Right renal cortex interstitium (tissue), 3 donors: ENCODE measurements at regions not wholly inside any gene's neighbourhood (a gene's known extent, or its start where the extent isn't known, plus 50 kb on each side); places are given as distances from the start of the nearest gene placed in this dataset.

Experiments used
- DNase-seq, 3 donors: peaks; one replicate each; pipeline ENCODE4 v3.0.0-alpha.2; 2013; ENCODE audit warnings: low read depth in 3 of 3, low spot score in 2 of 3

DNA sequence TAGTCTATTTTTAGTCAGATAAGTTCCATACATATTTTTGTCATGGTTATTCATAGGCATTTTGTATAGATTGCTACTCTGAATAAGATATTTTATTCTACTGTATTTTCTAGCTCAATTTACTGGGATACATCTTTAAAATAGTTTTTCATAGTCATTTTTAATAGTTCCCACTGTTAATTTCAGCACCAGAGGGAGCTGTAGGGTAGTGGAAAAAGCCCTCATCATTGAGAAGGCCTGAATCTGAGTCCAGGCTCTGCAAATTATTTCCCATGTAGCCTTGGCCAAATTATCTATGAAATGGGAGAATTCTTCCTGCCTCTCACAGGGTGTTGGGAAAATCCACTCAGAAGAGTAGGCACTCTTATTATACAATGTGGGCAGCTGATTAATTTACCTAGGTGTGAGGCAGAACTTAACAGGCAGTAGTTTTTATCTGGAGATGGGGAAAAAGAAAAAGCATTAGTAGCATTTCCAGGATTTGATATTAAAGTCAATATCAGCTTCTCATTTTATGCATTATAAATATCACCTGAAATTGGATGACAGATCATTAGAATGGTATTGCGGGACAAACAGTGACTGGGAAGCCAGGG lies 102.9 kb upstream of the PAQR3 start:
- peak; percentile 12 to 27 (median 21) for DNase-seq

DNA sequence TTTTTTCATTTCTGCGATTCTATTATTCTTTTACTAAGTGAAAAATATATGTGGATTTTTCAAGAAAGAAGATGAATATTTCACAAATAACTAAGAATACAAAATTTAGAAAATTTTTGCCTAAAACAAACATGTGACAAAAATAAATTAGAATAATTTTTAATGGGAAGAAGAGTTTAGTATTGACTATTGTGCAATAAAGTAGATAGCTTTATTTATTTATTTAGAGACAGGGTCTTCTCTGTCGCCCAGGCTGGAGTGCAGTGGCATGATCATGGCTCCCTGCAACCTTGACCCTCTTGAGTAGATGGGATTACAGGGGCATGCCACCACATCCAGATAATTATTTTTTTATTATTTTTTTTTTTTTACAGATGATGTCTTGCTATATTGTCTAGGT lies 95.3 kb upstream of the PAQR3 start:
- no peak for DNase-seq

DNA sequence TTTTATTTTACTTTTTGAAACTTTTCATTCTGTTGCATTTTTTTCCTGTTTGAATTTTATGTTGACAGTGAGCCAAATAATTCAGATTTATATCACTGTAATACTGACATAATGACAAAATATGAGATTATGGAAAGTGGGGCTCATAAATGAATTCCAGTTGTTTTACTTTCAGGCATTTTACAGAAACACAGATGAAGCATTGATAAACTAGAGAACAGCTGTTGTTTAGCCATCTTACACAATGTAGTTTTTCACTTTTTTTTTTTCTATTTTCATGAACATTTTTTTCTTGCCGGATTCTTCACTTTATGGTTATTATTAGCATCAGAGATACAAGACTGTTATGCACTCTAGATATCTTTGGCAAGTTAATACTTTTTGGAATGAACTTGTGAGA lies 91.7 kb upstream of the PAQR3 start:
- DNase-seq: no peak

DNA sequence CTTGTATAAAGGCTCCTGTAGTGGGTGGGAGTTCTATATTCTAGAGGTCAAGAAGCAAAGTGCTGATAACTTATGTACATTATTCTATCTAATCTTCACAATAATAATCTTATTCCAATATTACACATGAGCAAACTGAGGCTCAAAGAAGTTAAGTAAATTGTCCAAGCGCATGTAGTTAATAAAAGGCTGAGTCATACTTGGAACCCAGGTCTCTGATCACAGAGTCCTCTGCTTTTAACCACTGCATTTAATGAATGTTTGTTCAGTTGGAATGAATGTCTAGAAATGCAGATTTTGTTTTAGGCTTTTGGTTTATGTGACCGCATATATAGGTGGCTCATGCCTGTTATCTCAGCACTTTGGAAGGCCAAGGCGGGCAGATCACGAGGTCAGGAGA lies 88.4 kb upstream of the PAQR3 start:
- DNase-seq: no peak

DNA sequence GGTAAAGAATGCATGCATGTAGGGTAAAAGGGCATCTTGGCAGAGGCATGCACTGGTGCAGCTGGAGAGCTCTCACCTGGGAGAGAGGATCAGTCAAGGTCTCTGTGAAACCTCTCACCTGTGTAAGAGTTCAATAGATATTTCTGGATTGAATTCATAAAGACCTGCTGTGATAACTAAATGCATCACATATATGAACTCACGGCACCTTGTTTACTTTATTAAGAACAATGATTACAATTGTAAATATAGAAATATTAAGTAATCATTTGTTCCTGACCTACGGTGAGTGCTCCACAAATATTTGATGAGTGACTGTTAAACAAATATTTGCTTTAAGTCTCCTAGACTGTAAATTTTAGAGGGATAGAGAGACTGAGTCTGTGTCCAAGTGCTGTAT lies 85.9 kb upstream of the PAQR3 start:
- DNase-seq: no peak

DNA sequence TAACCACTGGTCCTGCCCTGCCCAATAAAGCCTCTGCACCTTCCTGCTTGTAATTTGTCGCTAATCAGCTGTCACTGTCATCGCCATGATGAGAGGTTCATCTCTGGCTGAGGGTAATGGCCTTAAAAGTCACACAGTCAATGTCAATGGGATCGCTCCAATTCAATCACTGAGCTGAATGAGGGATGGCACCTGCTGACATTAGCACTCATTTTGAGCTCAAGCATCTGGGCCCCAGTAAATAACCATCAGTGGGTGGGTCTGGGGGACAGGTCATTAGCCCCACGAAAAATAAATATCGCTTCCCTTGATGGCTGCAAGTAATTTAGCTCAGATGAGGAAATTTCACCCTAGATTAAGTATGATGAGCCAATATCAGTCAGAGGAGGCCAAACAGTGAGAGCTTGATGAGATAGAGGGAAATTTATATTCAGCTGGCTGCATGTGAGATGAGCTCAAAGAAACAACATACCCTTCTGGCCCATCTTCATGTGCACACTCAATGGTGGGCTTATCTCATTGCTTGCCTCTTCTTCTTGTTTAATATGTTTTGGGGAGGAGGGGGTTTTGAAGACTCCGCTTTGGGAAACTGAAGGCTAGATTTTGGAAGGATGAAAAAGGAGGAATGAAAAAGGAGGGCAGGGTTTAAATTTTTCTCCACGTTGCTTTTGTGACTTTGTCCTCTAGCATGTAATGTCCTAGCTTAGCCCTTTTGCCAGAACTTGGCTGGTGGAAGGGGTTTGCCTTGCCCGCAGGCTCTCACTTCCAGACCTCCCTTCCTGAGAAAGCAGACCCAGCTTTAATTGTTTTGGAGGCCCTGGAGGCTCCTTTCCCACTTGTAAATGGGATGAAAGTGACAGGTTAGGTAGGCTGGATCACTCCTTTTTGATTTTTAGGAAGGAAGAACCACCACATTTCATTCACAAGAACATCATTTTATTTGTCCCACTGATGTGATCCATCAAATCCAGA lies 84.8 kb upstream of the PAQR3 start:
- no peak for DNase-seq

DNA sequence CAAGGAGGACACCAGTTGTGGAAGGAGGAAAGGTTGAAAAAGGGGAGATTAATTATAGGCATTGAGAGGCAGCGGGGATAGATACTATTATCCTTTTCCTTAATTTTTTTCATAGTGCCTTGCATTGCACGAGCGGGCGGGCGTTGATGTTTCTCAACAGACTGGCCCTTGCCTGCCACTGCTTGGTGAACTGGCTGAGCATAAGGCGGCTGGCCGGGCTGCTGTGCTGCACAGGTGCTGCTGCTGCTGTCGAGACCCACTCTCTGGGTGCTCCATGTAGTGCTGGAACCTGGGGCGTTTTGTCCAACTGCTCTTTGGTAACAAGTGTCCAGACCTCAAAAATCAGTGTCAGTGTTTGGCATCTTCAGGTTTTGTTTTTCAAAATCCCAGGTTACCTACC lies 83.3 kb upstream of the PAQR3 start:
- DNase-seq: no peak

DNA sequence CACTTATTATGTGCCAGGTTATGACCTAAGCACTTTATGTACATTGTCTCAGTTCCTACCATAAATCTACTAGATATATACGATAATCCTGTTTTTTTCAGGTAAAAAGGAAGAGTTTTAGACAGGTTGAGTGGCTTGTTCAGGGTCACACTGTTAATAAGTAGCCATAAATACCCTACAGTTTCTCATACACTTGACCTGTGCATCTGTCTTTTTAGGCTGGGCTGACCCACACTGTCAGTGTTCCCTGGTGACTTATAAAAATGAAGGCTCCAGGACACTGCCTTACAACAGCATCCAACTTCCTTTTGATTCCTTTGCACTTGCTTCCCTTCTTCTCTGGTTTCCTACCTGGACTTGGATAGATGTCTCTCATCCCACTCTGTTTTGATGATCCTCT lies 78.2 kb upstream of the PAQR3 start:
- DNase-seq: no peak

DNA sequence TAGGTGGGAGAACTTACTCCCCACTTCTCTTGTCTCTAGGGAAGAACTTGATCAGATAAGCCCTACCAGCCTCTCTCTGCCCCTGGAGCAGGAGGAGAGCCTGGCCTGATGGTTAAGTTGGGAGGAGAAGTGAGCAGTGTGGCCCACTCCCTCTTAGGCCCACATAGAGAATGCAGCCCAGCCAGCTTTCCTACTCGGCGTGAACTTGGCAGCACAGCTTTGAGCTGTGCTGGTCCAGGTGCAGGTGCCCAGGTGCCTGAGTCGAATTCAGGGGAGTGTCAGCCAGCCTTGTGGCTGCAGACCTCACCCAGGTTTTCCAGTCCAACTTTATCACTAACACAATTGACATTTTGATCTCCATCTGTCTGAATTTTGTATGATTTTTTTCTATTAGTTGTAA lies 77.6 kb upstream of the PAQR3 start:
- no peak for DNase-seq

DNA sequence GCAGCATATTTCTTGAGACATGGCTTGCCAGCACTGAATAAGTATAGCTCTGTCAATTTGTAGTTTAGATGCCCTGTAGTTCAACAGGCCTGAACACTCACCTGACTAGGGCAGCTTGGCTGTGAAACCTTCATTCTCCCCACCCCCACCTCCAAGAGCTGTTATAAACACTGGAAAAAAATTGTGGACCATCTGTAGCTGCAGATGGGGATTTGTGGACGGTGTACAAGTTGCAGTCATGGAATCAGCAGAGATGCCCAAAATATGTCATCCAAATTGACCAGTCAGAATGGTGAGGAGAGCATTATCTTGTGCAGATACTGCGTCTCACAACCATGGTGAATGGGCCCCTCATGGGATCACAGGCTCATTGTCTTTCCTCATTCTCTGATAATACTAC lies 76.2 kb upstream of the PAQR3 start:
- no peak for DNase-seq

DNA sequence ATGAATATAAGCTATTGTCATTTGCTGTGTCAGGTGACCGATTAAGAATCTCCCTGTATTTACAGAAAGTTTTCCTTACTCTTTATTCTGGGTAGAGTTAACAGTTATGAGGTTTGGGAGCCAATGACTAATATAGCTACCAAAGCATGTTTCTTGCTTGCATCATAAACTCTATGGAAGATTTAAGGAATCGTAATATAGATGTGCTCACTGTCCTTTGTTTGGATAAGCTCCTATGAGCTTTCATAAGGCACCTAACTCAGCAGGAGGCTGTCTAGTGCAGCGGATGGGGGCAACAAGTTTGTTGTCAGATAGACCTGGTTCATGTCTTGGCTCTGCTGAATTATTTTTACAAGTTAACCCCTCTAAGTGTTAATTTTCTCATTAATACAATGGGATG lies 75.0 kb upstream of the PAQR3 start:
- DNase-seq: no peak

DNA sequence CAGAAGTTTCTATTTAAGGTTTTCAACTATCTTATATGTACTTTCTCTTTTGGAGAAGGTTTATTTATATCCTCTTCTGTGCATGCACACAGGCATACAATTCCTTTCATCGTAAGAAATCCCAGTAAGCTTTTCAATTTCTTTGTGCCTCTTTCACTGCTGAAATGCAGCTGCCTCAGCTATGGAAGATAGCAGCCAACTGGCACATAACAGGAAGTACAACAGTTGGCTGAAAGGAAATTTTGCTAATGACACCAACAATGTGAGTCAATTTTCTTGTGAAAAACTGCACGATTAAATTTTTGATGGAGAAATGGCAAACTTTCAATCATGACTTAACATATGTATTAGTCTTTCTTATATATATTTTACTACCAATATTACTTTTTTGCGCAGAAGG lies 74.5 kb upstream of the PAQR3 start:
- no peak for DNase-seq

DNA sequence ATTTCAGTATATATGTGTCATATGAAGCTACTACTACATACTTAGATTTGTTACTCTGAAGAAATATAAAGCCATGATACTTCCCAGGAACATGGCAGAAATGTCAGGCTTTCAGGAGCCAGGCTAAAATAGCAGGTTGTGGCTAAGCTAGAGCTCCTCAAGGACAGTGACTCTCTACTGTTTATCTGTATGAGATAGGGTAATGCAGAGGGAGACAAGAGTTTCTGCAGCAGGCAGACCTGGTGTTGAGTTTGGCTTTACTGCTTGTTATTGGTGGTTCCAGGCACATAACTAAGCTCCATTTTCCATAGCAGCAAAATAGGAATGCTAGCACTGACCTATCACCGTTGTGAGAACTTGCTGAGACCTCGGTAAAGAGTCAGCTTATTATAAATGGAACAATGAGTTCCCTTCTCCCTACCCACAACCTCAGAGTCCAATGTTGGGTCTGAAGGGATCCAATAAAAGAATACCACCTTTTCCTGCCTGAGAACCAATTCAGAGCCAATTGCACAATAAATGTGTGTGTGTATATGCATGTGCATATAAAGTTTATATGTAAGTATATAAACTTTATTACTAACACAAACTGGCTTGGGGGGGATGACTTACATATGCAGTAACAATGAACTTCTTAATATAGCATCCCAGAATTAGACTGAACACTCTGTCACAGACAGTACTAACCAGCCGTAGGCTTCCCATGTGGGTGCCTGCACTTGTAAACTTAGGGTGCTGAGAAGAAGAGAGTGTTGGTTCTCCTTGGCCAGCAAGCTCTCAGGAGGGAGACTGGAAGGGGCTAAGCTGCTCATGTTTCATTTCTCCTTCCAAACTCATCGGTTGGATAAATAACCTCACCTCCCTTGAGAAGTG lies 51.9 kb upstream of the PAQR3 start:
- DNase-seq: no peak

DNA sequence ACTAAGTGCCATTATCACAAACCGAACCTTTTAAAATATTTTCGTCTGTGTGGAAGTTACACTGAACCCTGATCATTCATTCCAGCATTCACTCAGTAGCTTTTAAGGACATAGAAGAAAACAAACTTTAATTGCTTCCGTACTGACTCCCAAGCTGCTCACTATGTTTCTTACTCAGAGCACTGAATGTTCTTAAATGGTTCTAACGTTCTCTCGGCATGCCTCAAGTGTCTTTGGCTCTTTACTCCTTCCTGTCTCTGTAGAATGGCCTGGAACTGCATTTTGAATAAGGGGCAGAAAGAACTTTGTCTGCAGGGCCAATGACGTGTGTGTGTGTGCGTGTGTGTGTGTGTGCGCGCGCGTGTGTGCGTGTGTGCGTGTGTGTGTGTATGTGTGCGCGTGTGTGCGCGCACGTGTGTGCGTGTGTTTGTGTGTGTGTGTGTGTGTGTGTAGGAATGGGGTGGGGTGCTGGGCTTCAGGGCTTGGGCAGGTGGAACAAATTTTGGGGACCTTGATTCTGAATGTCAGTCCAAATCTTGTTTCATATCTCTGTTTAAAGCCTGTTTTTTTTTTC lies 50.5 kb upstream of the PAQR3 start:
- DNase-seq: no peak
